ENCODE measurements at regions not wholly inside any gene's neighbourhood (a gene's known extent, or its start where the extent isn't known, plus 50 kb on each side); places are given as distances from the start of the nearest gene placed in this dataset.

DNA sequence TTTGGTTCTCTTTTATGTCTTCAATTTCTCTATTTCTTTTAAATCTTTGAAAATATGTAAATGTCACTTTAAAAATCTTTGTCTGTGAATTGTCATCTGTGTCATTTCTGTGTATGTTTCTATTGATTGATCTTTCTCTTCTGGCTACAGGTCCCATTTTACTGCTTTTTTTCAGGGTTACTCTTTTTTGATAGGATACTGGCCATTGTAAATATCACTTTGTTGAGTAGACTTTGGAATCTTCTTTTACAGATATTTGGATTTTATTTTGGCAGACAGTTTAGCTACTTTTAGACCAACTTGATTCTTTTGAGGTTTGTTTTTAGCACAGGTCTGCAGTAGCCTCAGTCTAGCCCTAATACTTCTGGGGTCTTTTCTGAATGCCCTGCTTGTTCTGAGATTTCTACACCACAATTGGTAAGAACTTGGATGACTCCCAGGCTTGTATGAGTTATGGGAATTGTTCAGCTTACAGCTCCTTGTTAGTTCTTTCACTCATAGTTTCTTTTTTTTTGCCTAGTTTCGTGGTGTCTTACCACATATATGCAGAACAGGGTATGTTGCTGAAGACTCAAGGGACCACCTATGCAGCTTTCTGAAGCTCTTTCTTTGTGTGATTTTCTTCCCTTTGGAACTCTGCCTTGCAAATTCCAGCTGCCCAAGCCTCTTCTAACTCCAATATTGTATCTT, 122.2 kb downstream of the QPCT start:
- no peaks in the 10 kb centered on the region for H3F3A ChIP-seq (ENCODE audit: low read length, unreplicated experiment)
- BruUV-seq (replicated peaks): no TSS peak
- H2AFZ ChIP-seq (ENCODE audit: low read length): no peak overlapping the region
- no peaks in the 10 kb centered on the region for H3K79me2 ChIP-seq (ENCODE audit: low read length)
- no peaks in the 10 kb centered on the region for H4K20me1 ChIP-seq (ENCODE audit: low read length)
- H3K9me3 ChIP-seq (ENCODE audit: low read length): peaks cover 6% of the 10 kb centered on the region; the same call in 1 of the 2 replicates
- CTCF ChIA-PET: no interaction called here
- no peaks in the 10 kb centered on the region for H3K36me3 ChIP-seq (ENCODE audit: low read depth, low read length)
- TF ChIP-seq, protein P1, sequence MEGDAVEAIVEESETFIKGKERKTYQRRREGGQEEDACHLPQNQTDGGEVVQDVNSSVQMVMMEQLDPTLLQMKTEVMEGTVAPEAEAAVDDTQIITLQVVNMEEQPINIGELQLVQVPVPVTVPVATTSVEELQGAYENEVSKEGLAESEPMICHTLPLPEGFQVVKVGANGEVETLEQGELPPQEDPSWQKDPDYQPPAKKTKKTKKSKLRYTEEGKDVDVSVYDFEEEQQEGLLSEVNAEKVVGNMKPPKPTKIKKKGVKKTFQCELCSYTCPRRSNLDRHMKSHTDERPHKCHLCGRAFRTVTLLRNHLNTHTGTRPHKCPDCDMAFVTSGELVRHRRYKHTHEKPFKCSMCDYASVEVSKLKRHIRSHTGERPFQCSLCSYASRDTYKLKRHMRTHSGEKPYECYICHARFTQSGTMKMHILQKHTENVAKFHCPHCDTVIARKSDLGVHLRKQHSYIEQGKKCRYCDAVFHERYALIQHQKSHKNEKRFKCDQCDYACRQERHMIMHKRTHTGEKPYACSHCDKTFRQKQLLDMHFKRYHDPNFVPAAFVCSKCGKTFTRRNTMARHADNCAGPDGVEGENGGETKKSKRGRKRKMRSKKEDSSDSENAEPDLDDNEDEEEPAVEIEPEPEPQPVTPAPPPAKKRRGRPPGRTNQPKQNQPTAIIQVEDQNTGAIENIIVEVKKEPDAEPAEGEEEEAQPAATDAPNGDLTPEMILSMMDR (conservative IDR thresholded peaks at IDR 0.05; ENCODE audit: low read depth, low read length): no peak
- no peak for TF ChIP-seq EZH2 (IDR thresholded peaks at IDR 0.05; ENCODE audit: low read length, unreplicated experiment)
- no peak overlapping the region for H3K4me3 ChIP-seq (ENCODE audit: low read length)
- H3K27me3 ChIP-seq (ENCODE audit: low read length): no peaks in the 10 kb centered on the region
- POLR2A ChIA-PET (ENCODE audit: unreplicated experiment): no interaction called here
- no peaks in the 10 kb centered on the region for H3K9me2 ChIP-seq (replicated peaks; ENCODE audit: low read length)
- intact Hi-C loops (cut with micrococcal nuclease): no loop called here
- DNase-seq (no peak), ATAC-seq (no peak)
- H3K9ac ChIP-seq (ENCODE audit: low read length): no peak overlapping the region
- H3K4me2 ChIP-seq (ENCODE audit: low read length): no peak overlapping the region
- H3K4me1 ChIP-seq (ENCODE audit: insufficient read depth, low read length): peaks cover 8% of the 10 kb centered on the region
- no peak overlapping the region for H3K27ac ChIP-seq (ENCODE audit: low read length)

DNA sequence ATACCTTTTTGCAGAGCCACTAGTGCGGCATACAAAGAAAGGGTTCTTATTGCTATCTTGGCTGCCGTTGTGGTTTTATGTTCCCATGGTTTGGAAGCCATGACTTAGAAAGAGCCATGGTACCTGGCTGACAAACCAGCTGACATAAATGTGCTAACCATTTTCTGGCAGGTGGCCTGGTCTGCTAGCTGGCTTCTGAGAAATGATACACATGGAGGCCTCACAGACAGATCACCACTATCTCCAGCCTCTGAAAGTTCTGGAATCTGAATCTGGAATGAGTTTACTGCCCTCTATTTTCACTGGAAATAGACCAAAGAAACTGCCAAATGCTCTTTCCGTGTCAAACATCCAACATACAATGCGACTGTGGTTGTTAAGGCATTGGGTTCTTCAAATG, 123.7 kb downstream of the QPCT start:
- no peaks in the 10 kb centered on the region for H3K79me2 ChIP-seq (ENCODE audit: low read length)

DNA sequence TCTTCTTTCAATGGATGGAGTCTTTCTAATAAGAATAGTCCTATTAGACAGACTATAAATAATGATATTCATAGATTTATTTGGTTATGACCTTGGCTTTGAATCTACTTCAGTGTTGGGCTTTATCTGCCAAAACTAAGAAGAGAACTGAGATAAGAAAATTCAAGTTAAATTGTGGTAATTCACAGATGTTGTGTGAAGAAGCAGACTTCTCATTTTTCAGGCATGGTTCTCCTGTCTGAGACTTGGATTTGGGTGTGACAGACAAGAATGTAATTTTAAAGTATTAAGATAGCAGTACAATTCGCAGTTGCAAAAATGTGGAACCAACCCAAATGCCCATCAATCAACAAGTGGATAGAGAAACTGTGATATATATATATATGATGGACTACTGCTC, 124.7 kb downstream of the QPCT start:
- H3K9me2 ChIP-seq (replicated peaks; ENCODE audit: low read length): no peaks in the 10 kb centered on the region
- ChIA-PET CTCF (no interaction called here), POLR2A (ENCODE audit: unreplicated experiment) (no interaction called here)
- no peaks in the 10 kb centered on the region for H4K20me1 ChIP-seq (ENCODE audit: low read length)
- H3K4me3 ChIP-seq (ENCODE audit: low read length): no peak overlapping the region
- no peak overlapping the region for H2AFZ ChIP-seq (ENCODE audit: low read length)
- no peak overlapping the region for H3K9ac ChIP-seq (ENCODE audit: low read length)
- ATAC-seq: no peak
- H3K27ac ChIP-seq (ENCODE audit: low read length): no peak overlapping the region
- no peaks in the 10 kb centered on the region for H3K9me3 ChIP-seq (ENCODE audit: low read length)
- intact Hi-C loops (cut with micrococcal nuclease): no loop called here
- no peaks in the 10 kb centered on the region for H3K79me2 ChIP-seq (ENCODE audit: low read length)
- no peaks in the 10 kb centered on the region for H3K27me3 ChIP-seq (ENCODE audit: low read length)
- no peak overlapping the region for H3K4me2 ChIP-seq (ENCODE audit: low read length)
- no peak for DNase-seq
- H3K36me3 ChIP-seq (ENCODE audit: low read depth, low read length): no peaks in the 10 kb centered on the region
- TF ChIP-seq EZH2 (IDR thresholded peaks at IDR 0.05; ENCODE audit: low read length, unreplicated experiment) (no peak), EZH2phosphoT487 (IDR thresholded peaks at IDR 0.05; ENCODE audit: borderline replicate concordance, low read length) (no peak)
- TF ChIP-seq, protein P1 (conservative IDR thresholded peaks at IDR 0.05; ENCODE audit: low read depth, low read length): no peak
- H3F3A ChIP-seq (ENCODE audit: low read length, unreplicated experiment): no peaks in the 10 kb centered on the region
- peaks cover 30% of the 10 kb centered on the region for H3K4me1 ChIP-seq (ENCODE audit: insufficient read depth, low read length)
- no TSS peak for BruUV-seq (replicated peaks)

More for the DNA sequence above, 123.7 kb downstream of the QPCT start:
- intact Hi-C loops (cut with micrococcal nuclease): no loop called here
- Histone ChIP-seq H2AFZ (ENCODE audit: low read length) (no peak overlapping the region), H3K4me1 (ENCODE audit: insufficient read depth, low read length) (peaks cover 22% of the 10 kb centered on the region), H3F3A (ENCODE audit: low read length, unreplicated experiment) (no peaks in the 10 kb centered on the region), H3K9me3 (ENCODE audit: low read length) (peaks cover 5% of the 10 kb centered on the region; the same call in 1 of the 2 replicates), H3K27ac (ENCODE audit: low read length) (no peak overlapping the region), H4K20me1 (ENCODE audit: low read length) (no peaks in the 10 kb centered on the region), H3K9ac (ENCODE audit: low read length) (no peak overlapping the region), H3K27me3 (ENCODE audit: low read length) (no peaks in the 10 kb centered on the region), H3K36me3 (ENCODE audit: low read depth, low read length) (no peaks in the 10 kb centered on the region), H3K9me2 (replicated peaks; ENCODE audit: low read length) (no peaks in the 10 kb centered on the region), H3K4me3 (ENCODE audit: low read length) (no peak overlapping the region), H3K4me2 (ENCODE audit: low read length) (no peak overlapping the region)
- BruUV-seq (replicated peaks): no TSS peak
- TF ChIP-seq EZH2 (IDR thresholded peaks at IDR 0.05; ENCODE audit: low read length, unreplicated experiment): no peak
- TF ChIP-seq, protein P1 (conservative IDR thresholded peaks at IDR 0.05; ENCODE audit: low read depth, low read length): no peak
- TF ChIP-seq EZH2phosphoT487 (IDR thresholded peaks at IDR 0.05; ENCODE audit: borderline replicate concordance, low read length): no peak
- ChIA-PET POLR2A (ENCODE audit: unreplicated experiment) (no interaction called here), CTCF (no interaction called here)
- DNase-seq (no peak), ATAC-seq (no peak)
